ENCODE measurements at regions not wholly inside any gene's neighbourhood (a gene's known extent, or its start where the extent isn't known, plus 50 kb on each side); places are given as distances from the start of the nearest gene placed in this dataset.

GRCh38 chr5:116759860-116760640, 185.4 kb upstream of the SEMA6A start:
- TF ChIP-seq CTCF (IDR thresholded peaks at IDR 0.05) (no peak), POLR2AphosphoS5 (IDR thresholded peaks at IDR 0.05; ENCODE audit: insufficient read depth in 1 of 2, low read depth in 1 of 2) (no peak)

Data from vagina (tissue), 2 donors.